HG03135 (cell line): ENCODE measurements at regions not wholly inside any gene's neighbourhood (a gene's known extent, or its start where the extent isn't known, plus 50 kb on each side); places are given as distances from the start of the nearest gene placed in this dataset.

Source experiments
- ATAC-seq: cut with Tn5 transposase; IDR thresholded peaks from one replicate; pipeline ENCODE4 v1.9.1; 2021; ENCODE audit warnings: mild to moderate bottlenecking, moderate library complexity; ENCODE audit not compliant: unreplicated experiment

- no peak for ATAC-seq
These were observed 1503.9 kb downstream of the BRD1 start for GRCh38 chr22:48323746-48324145.

- no peak for ATAC-seq
These were observed 1504.8 kb downstream of the BRD1 start for GRCh38 chr22:48322907-48323306.

GRCh38 chr22:48321986-48322545, 1505.6 kb downstream of the BRD1 start:
- ATAC-seq: no peak

- no peak for ATAC-seq
These were observed 1506.8 kb downstream of the BRD1 start for GRCh38 chr22:48320683-48321451.

GRCh38 chr22:48320048-48320682, 1507.5 kb downstream of the BRD1 start:
- ATAC-seq: no peak

- ATAC-seq: no peak
These were observed 1508.2 kb downstream of the BRD1 start for GRCh38 chr22:48319321-48320047.

- no peak for ATAC-seq
These were observed 1508.9 kb downstream of the BRD1 start for GRCh38 chr22:48318575-48319320.

GRCh38 chr22:48318173-48318572, 1509.5 kb downstream of the BRD1 start:
- ATAC-seq: no peak

GRCh38 chr22:48316257-48317250, 1511.1 kb downstream of the BRD1 start:
- no peak for ATAC-seq

GRCh38 chr22:48315439-48316256, 1512.0 kb downstream of the BRD1 start:
- ATAC-seq: no peak

GRCh38 chr22:48314073-48314472, 1513.6 kb downstream of the BRD1 start:
- ATAC-seq: no peak

- no peak for ATAC-seq
These were observed 1514.4 kb downstream of the BRD1 start for GRCh38 chr22:48313175-48313830.

- no peak for ATAC-seq
These were observed 1516.9 kb downstream of the BRD1 start for GRCh38 chr22:48310740-48311139.

- ATAC-seq: no peak
These were observed 1517.4 kb downstream of the BRD1 start for GRCh38 chr22:48310289-48310688.

- ATAC-seq: no peak
These were observed 1517.8 kb downstream of the BRD1 start for GRCh38 chr22:48309836-48310235.

- no peak for ATAC-seq
These were observed 1518.5 kb downstream of the BRD1 start for GRCh38 chr22:48309115-48309705.

GRCh38 chr22:48307931-48308330, 1519.7 kb downstream of the BRD1 start:
- no peak for ATAC-seq
